Neural cell (in vitro differentiated cells): ENCODE measurements at regions not wholly inside any gene's neighbourhood (a gene's known extent, or its start where the extent isn't known, plus 50 kb on each side); places are given as distances from the start of the nearest gene placed in this dataset.

Experiments
- H2AFZ ChIP-seq: fragments of 200-600, 300-800 bp; sonication (generic), shearing (Covaris generic); 2 replicates; pipeline ENCODE4 v1.6.0; 2014; ENCODE audit warnings: low read depth, mild to moderate bottlenecking, antibody characterized with exemption, low read length, moderate library complexity
- H3F3A ChIP-seq: fragments of 200-600 bp; shearing (Covaris generic); 2 replicates; pipeline ENCODE4 v1.6.1; 2016; ENCODE audit warnings: mild to moderate bottlenecking, moderate library complexity, mixed read lengths, antibody characterized with exemption, low read length; ENCODE audit not compliant: insufficient read depth, poor library complexity, severe bottlenecking
- H3K27ac ChIP-seq: fragments of 200-600, 300-800 bp; sonication (generic), shearing (Covaris generic); 2 replicates; pipeline ENCODE4 v1.5.1; 2014; ENCODE audit warnings: mild to moderate bottlenecking, low read length, moderate library complexity
- H3K27me3 ChIP-seq: fragments of 300-800, 200-600 bp; sonication (generic), shearing (Covaris generic); 2 replicates; pipeline ENCODE4 v1.6.0; 2014; ENCODE audit warnings: mild to moderate bottlenecking, low read depth, low read length, moderate library complexity; ENCODE audit not compliant: insufficient read depth
- H3K36me3 ChIP-seq: fragments of 300-800, 200-600 bp; sonication (generic), shearing (Covaris generic); 2 replicates; pipeline ENCODE4 v1.5.1; 2014; ENCODE audit warnings: mild to moderate bottlenecking, antibody characterized with exemption, low read length, moderate library complexity; ENCODE audit not compliant: insufficient read depth
- H3K4me2 ChIP-seq: fragments of 300-800, 200-600 bp; sonication (generic), shearing (Covaris generic); 2 replicates; pipeline ENCODE4 v1.6.0; 2014; ENCODE audit warnings: mild to moderate bottlenecking, low read length
- H3K4me3 ChIP-seq: fragments of 300-800, 200-600 bp; sonication (generic), shearing (Covaris generic); 2 replicates; pipeline ENCODE4 v1.5.1; 2014; ENCODE audit warnings: mild to moderate bottlenecking, low read length, moderate library complexity
- H3K79me2 ChIP-seq: fragments of 200-600 bp; shearing (Covaris generic); replicated peaks from 2 replicates; pipeline ENCODE4 v1.6.0; 2014; ENCODE audit warnings: mild to moderate bottlenecking, low read length, moderate library complexity; ENCODE audit not compliant: insufficient read depth
- H3K9ac ChIP-seq: fragments of 300-800, 200-600 bp; sonication (generic), shearing (Covaris generic); 2 replicates; pipeline ENCODE4 v1.6.1; 2016; ENCODE audit warnings: mild to moderate bottlenecking, low read length, mixed read lengths
- H3K9me2 ChIP-seq: fragments of 200-600 bp; shearing (Covaris generic); 2 replicates; pipeline ENCODE4 v1.6.1; 2016; ENCODE audit warnings: mild to moderate bottlenecking, low read length, mixed read lengths; ENCODE audit not compliant: insufficient read depth
- H3K9me3 ChIP-seq: fragments of 200-600, 300-800 bp; sonication (generic), shearing (Covaris generic); 2 replicates; pipeline ENCODE4 v1.6.1; 2016; ENCODE audit warnings: mild to moderate bottlenecking, mixed run types, low read length, moderate library complexity, mixed read lengths
- H4K20me1 ChIP-seq: fragments of 200-600 bp; shearing (Covaris generic); 2 replicates; pipeline ENCODE4 v1.6.1; 2016; ENCODE audit warnings: mild to moderate bottlenecking, mixed run types; ENCODE audit not compliant: insufficient read depth
- CTCF ChIP-seq: fragments of 450-650 bp; IDR thresholded peaks from 2 replicates; pipeline ENCODE4 v1.5.1; 2014; ENCODE audit warnings: antibody characterized with exemption, mild to moderate bottlenecking, moderate library complexity; ENCODE audit not compliant: poor library complexity, severe bottlenecking
- EP300 ChIP-seq: fragments of 450-650 bp; conservative IDR thresholded peaks from 2 replicates; pipeline ENCODE4 v1.6.1; 2014; ENCODE audit warnings: antibody characterized with exemption, mild to moderate bottlenecking, moderate library complexity; ENCODE audit not compliant: poor library complexity, severe bottlenecking
- EZH2 ChIP-seq: fragments of 200-600, 300-800 bp; shearing (Covaris generic), sonication (generic); IDR thresholded peaks from 2 replicates; pipeline ENCODE4 v1.6.1; 2014; ENCODE audit warnings: antibody characterized with exemption, low read length, borderline replicate concordance, mild to moderate bottlenecking; ENCODE audit not compliant: insufficient read depth, poor library complexity, severe bottlenecking
- MXI1 ChIP-seq: fragments of 450-650 bp; conservative IDR thresholded peaks from 2 replicates; pipeline ENCODE4 v1.6.1; 2014; ENCODE audit warnings: antibody characterized with exemption, mild to moderate bottlenecking; ENCODE audit not compliant: poor library complexity, severe bottlenecking
- POLR2AphosphoS5 ChIP-seq: IDR thresholded peaks from 2 replicates; pipeline ENCODE4 v1.6.1; 2012
- RAD21 ChIP-seq: fragments of 450-650 bp; conservative IDR thresholded peaks from 2 replicates; pipeline ENCODE4 v1.6.1; 2014; ENCODE audit warnings: antibody characterized with exemption, mild to moderate bottlenecking, moderate library complexity
- REST ChIP-seq: IDR thresholded peaks from 2 replicates; pipeline ENCODE4 v1.6.1; 2012; ENCODE audit warnings: borderline replicate concordance
- SMC3 ChIP-seq: fragments of 450-650 bp; conservative IDR thresholded peaks from 2 replicates; pipeline ENCODE4 v1.6.1; 2014; ENCODE audit warnings: antibody characterized with exemption, mild to moderate bottlenecking, moderate library complexity; ENCODE audit not compliant: poor library complexity
- TAF1 ChIP-seq: IDR thresholded peaks from 2 replicates; pipeline ENCODE4 v1.6.1; 2012; ENCODE audit warnings: low read depth

GRCh38 chr20:57809661-57810172 is 99.9 kb upstream of the PMEPA1 start:
- Histone ChIP-seq H2AFZ (no peak overlapping the region), H3K27ac (no peak overlapping the region), H3F3A (no peaks in the 10 kb centered on the region), H4K20me1 (no peaks in the 10 kb centered on the region), H3K36me3 (no peaks in the 10 kb centered on the region), H3K4me3 (no peak overlapping the region), H3K9ac (no peak overlapping the region), H3K9me3 (no peaks in the 10 kb centered on the region), H3K9me2 (no peaks in the 10 kb centered on the region), H3K79me2 (no peaks in the 10 kb centered on the region), H3K4me2 (no peak overlapping the region), H3K27me3 (no peaks in the 10 kb centered on the region)
- TF ChIP-seq EZH2 (no peak), MXI1 (no peak), RAD21 (no peak)

DNA sequence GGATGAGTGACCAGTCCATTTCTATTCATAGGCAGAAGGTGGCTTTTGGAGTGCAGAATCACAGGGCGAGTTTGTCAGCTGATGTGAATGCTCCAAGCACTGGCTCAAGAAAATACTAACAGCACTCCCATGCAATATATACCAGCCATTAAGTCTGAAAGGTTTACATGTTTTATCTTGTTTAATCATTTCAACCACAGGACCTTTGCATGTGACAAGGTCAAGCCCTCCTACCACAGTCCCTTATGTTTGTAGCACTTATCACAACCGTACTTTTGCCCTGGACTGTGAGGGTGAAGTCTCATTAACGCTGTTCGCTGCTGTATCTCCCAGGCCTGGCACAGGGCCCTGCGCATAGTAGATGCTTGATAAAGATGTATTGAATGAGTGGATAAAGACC is 99.3 kb upstream of the PMEPA1 start:
- H3K27ac ChIP-seq = no peak overlapping the region
- no peaks in the 10 kb centered on the region for H3K9me3 ChIP-seq
- no peak overlapping the region for H3K4me3 ChIP-seq
- H2AFZ ChIP-seq = no peak overlapping the region
- H3K9me2 ChIP-seq = no peaks in the 10 kb centered on the region
- no peaks in the 10 kb centered on the region for H3K27me3 ChIP-seq
- H3F3A ChIP-seq = no peaks in the 10 kb centered on the region
- H3K4me2 ChIP-seq = no peak overlapping the region
- H4K20me1 ChIP-seq = no peaks in the 10 kb centered on the region
- H3K9ac ChIP-seq = no peak overlapping the region
- TF ChIP-seq CTCF (no peak), REST (no peak), TAF1 (no peak), POLR2AphosphoS5 (no peak), MXI1 (no peak), RAD21 (no peak), SMC3 (no peak), EP300 (no peak), EZH2 (no peak)
- H3K79me2 ChIP-seq = no peaks in the 10 kb centered on the region
- H3K36me3 ChIP-seq = no peaks in the 10 kb centered on the region
